Endometrium (tissue), 2 donors: ENCODE measurements at regions not wholly inside any gene's neighbourhood (a gene's known extent, or its start where the extent isn't known, plus 50 kb on each side); places are given as distances from the start of the nearest gene placed in this dataset.
"Not testable (repeated sequence)": the region's sequence is repeated elsewhere in the genome, so short reads cannot be mapped to it uniquely, and the experiment has no call there.

Experiments used
- FAIRE-seq: peaks from 2 replicates; lab custom pipeline; 2012; peaks lifted over from hg19 to GRCh38; lab: Jason Lieb, UNC
- donor health status: control.
- donor health status: control.

GRCh38 chr2:192615105-192615504 lies 420.4 kb upstream of the TMEFF2 start:
- no peak for FAIRE-seq

- no peak for FAIRE-seq
Measured at GRCh38 chr2:192604295-192604694, 409.6 kb upstream of the TMEFF2 start.

GRCh38 chr2:192598649-192599048 lies 403.9 kb upstream of the TMEFF2 start:
- not testable (repeated sequence) for FAIRE-seq

GRCh38 chr2:192593561-192593960 lies 398.8 kb upstream of the TMEFF2 start:
- no peak for FAIRE-seq

- no peak for FAIRE-seq
Measured at GRCh38 chr2:192591617-192592016, 396.9 kb upstream of the TMEFF2 start.

GRCh38 chr2:192585418-192585817 lies 390.7 kb upstream of the TMEFF2 start:
- peak; percentile 72 for FAIRE-seq

- no peak for FAIRE-seq
Measured at GRCh38 chr2:192584976-192585375, 390.2 kb upstream of the TMEFF2 start.

GRCh38 chr2:192579965-192580700 lies 385.4 kb upstream of the TMEFF2 start:
- FAIRE-seq: no peak

GRCh38 chr2:192578780-192579179 lies 384.0 kb upstream of the TMEFF2 start:
- no peak for FAIRE-seq

- no peak for FAIRE-seq
Measured at GRCh38 chr2:192577706-192578105, 383.0 kb upstream of the TMEFF2 start.

- FAIRE-seq: no peak
Measured at GRCh38 chr2:192574552-192574951, 379.8 kb upstream of the TMEFF2 start.

- FAIRE-seq: no peak
Measured at GRCh38 chr2:192571636-192572035, 376.9 kb upstream of the TMEFF2 start.

GRCh38 chr2:192570788-192571187 lies 376.1 kb upstream of the TMEFF2 start:
- no peak for FAIRE-seq

- no peak for FAIRE-seq
Measured at GRCh38 chr2:192566863-192567262, 372.1 kb upstream of the TMEFF2 start.

GRCh38 chr2:192560326-192560725 lies 365.6 kb upstream of the TMEFF2 start:
- FAIRE-seq: no peak

- FAIRE-seq: no peak
Measured at GRCh38 chr2:192559587-192559986, 364.9 kb upstream of the TMEFF2 start.

GRCh38 chr2:192558637-192559036 lies 363.9 kb upstream of the TMEFF2 start:
- no peak for FAIRE-seq

- FAIRE-seq: no peak
Measured at GRCh38 chr2:192555740-192556139, 361.0 kb upstream of the TMEFF2 start.

GRCh38 chr2:192551760-192552159 lies 357.0 kb upstream of the TMEFF2 start:
- no peak for FAIRE-seq

- FAIRE-seq: no peak
Measured at GRCh38 chr2:192546565-192546964, 351.8 kb upstream of the TMEFF2 start.

GRCh38 chr2:192544371-192544955 lies 349.7 kb upstream of the TMEFF2 start:
- no peak for FAIRE-seq

- FAIRE-seq: not testable (repeated sequence)
Measured at GRCh38 chr2:192542148-192543066, 347.7 kb upstream of the TMEFF2 start.

- no peak for FAIRE-seq
Measured at GRCh38 chr2:192539306-192539705, 344.6 kb upstream of the TMEFF2 start.
